B cell (primary cell): ENCODE measurements at regions not wholly inside any gene's neighbourhood (a gene's known extent, or its start where the extent isn't known, plus 50 kb on each side); places are given as distances from the start of the nearest gene placed in this dataset.

Source experiments
- ATAC-seq: fragments of 200-7000 bp; cut with Tn5 transposase; one replicate; pipeline ENCODE4 v1.10.0; 2021; ENCODE audit warnings: low read depth, mild to moderate bottlenecking, moderate number of reproducible peaks, moderate library complexity
- CTCF ChIA-PET: fragments of 350-600 bp; sonication (Branson Sonifier 250); formaldehyde crosslinking; loops from one replicate; lab custom pipeline; 2021; ENCODE audit warnings: antibody characterized with exemption, inconsistent platforms; lab: Charles Lee
- POLR2A ChIA-PET: fragments of 350-600 bp; sonication (Branson Sonifier 250); formaldehyde crosslinking; loops from one replicate; lab custom pipeline; 2021; ENCODE audit warnings: antibody characterized with exemption; lab: Charles Lee
- DNase-seq: peaks from one replicate; pipeline ENCODE4 v3.0.0; 2013
- H2AFZ ChIP-seq: 2 replicates; pipeline ENCODE4 v1.6.1; 2012; ENCODE audit warnings: mild to moderate bottlenecking, low read depth, low read length; ENCODE audit not compliant: insufficient read depth, poor library complexity, severe bottlenecking
- H3K27ac ChIP-seq, 2 donors: 1 replicate in 1 of 2; 2 replicates in 1 of 2; pipeline ENCODE4 v1.5.1; 2012 to 2013; ENCODE audit warnings: low read length in 2 of 2, mild to moderate bottlenecking in 2 of 2, moderate library complexity in 1 of 2
- H3K27me3 ChIP-seq, 4 experiments: fragments of 200-600 bp in 1 of 4; sonication (generic) in 1 of 4; replicated peaks in 1 of 4; 1 replicate in 2 of 4; 2 replicates in 2 of 4; pipeline versions ENCODE4 v1.6.1 to v1.7.0; 2013 to 2016; ENCODE audit warnings: low read length in 3 of 4, mild to moderate bottlenecking in 2 of 4, mixed read lengths in 1 of 4, moderate library complexity in 1 of 4; ENCODE audit not compliant: insufficient read depth in 4 of 4, control insufficient read depth in 3 of 4; ENCODE audit errors: control extremely low read depth in 1 of 4
- H3K36me3 ChIP-seq, 2 experiments: replicated peaks in 1 of 2; 1 replicate in 1 of 2; 2 replicates in 1 of 2; pipeline versions ENCODE4 v1.6.1 to v1.7.1; 2013; ENCODE audit warnings: low read length in 1 of 2; ENCODE audit not compliant: insufficient read depth in 2 of 2, control insufficient read depth in 1 of 2; ENCODE audit errors: control extremely low read depth in 1 of 2, extremely low read depth in 1 of 2
- H3K4me1 ChIP-seq, 2 donors: fragments of 200-600 bp in 1 of 2; sonication (generic) in 1 of 2; 1 replicate in 1 of 2; 2 replicates in 1 of 2; pipeline versions ENCODE4 v1.5.1 to v1.6.1; 2013 to 2017; ENCODE audit warnings: low read length in 2 of 2; ENCODE audit not compliant: control insufficient read depth in 2 of 2, insufficient read depth in 2 of 2
- H3K4me2 ChIP-seq: replicated peaks from 2 replicates; pipeline ENCODE3; 2012; ENCODE audit warnings: mild to moderate bottlenecking, low read depth, low read length; ENCODE audit not compliant: poor library complexity, severe bottlenecking
- H3K4me3 ChIP-seq, 5 experiments: fragments of 200-600 bp in 1 of 5; sonication (generic) in 1 of 5; 1 replicate in 3 of 5; 2 replicates in 2 of 5; pipeline versions ENCODE4 v1.5.1 to v1.7.0; 2011 to 2016; ENCODE audit warnings: low read length in 4 of 5, mild to moderate bottlenecking in 4 of 5, low read depth in 2 of 5, control low read depth in 1 of 5, moderate library complexity in 1 of 5; ENCODE audit not compliant: insufficient read depth in 1 of 5; ENCODE audit errors: control extremely low read depth in 1 of 5, extremely low read depth in 1 of 5
- H3K79me2 ChIP-seq: fragments of 200-600 bp; sonication (generic); one replicate; pipeline ENCODE4 v1.6.0; 2016; ENCODE audit warnings: low read length; ENCODE audit not compliant: control insufficient read depth, insufficient read depth
- H3K9ac ChIP-seq: fragments of 200-600 bp; sonication (generic); 2 replicates; pipeline ENCODE4 v1.6.1; 2017; ENCODE audit warnings: mild to moderate bottlenecking, low read length, moderate library complexity
- H3K9me3 ChIP-seq, 3 donors: one replicate each; pipeline versions ENCODE4 v1.6.1 to v1.7.1; 2013; ENCODE audit warnings: low read length in 2 of 3; ENCODE audit not compliant: control insufficient read depth in 2 of 3, insufficient read depth in 1 of 3; ENCODE audit errors: control extremely low read depth in 1 of 3
- H4K20me1 ChIP-seq: 2 replicates; pipeline ENCODE4 v1.6.0; 2012; ENCODE audit warnings: mild to moderate bottlenecking, low read length; ENCODE audit not compliant: insufficient read depth, control insufficient read depth, poor library complexity, severe bottlenecking
- H3K27ac Mint-ChIP-seq: one replicate; pipeline ENCODE4 v1.8.0; 2021; ENCODE audit warnings: mixed read lengths
- H3K27me3 Mint-ChIP-seq: one replicate; pipeline ENCODE4 v1.8.0; 2021; ENCODE audit warnings: mixed read lengths
- H3K4me1 Mint-ChIP-seq: one replicate; pipeline ENCODE4 v1.8.0; 2021; ENCODE audit warnings: mixed read lengths
- H3K4me3 Mint-ChIP-seq: one replicate; pipeline ENCODE4 v1.8.0; 2021; ENCODE audit warnings: mixed read lengths
- H3K9me3 Mint-ChIP-seq: one replicate; pipeline ENCODE4 v1.8.0; 2022; ENCODE audit warnings: mixed read lengths; ENCODE audit not compliant: insufficient read depth
- CTCF ChIP-seq: fragments of 200-600 bp; IDR thresholded peaks from one replicate; pipeline ENCODE4 v1.8.0; 2022; ENCODE audit warnings: antibody characterized with exemption, mild to moderate bottlenecking
- EZH2 ChIP-seq: IDR thresholded peaks from 2 replicates; pipeline ENCODE4 v1.6.1; 2012; ENCODE audit warnings: borderline replicate concordance, low read depth, mild to moderate bottlenecking, moderate library complexity, low read length; ENCODE audit not compliant: insufficient read depth, poor library complexity, severe bottlenecking
- WGBS: methylation state at CpG from one replicate; pipeline ENCODE4 v1.1.5; 2013; ENCODE audit warnings: missing lambda C conversion rate; ENCODE audit not compliant: insufficient coverage; 5-methylcytosine and 5-hydroxymethylcytosine counted together
- intact Hi-C: fragments of 100-400 bp; cut with micrococcal nuclease; formaldehyde crosslinking; loops from one replicate; pipeline ENCODE4 v1.10.0; 2022

GRCh38 chr11:93049740-93050139 is 80.3 kb downstream of the MTNR1B start:
- Histone ChIP-seq H3K79me2 (no peaks in the 10 kb centered on the region), H3K27ac (no peak overlapping the region), H2AFZ (no peak overlapping the region), H3K4me2 (no peak overlapping the region), H3K9me3 (no peaks in the 10 kb centered on the region), H3K27me3 (no peaks in the 10 kb centered on the region), H3K4me1 (no peaks in the 10 kb centered on the region), H3K4me3 (no peak overlapping the region), H3K9ac (no peak overlapping the region), H4K20me1 (no peaks in the 10 kb centered on the region), H3K36me3 (no peaks in the 10 kb centered on the region)
- ChIA-PET POLR2A (no interaction called here), CTCF (no interaction called here)
- no peak for TF ChIP-seq CTCF
- TF ChIP-seq EZH2 = no peak
- ATAC-seq = no peak
- no peak overlapping the region for H3K27ac Mint-ChIP-seq
- no peaks in the 10 kb centered on the region for H3K27me3 Mint-ChIP-seq
- H3K4me3 Mint-ChIP-seq = no peak overlapping the region
- no CpG with 5 or more reads among the region's 1 CpG for WGBS
- intact Hi-C loops = no loop called here
- no peaks in the 10 kb centered on the region for H3K4me1 Mint-ChIP-seq
- no peaks in the 10 kb centered on the region for H3K9me3 Mint-ChIP-seq
- no peak for DNase-seq

- ATAC-seq = no peak
Measured at GRCh38 chr11:93051186-93051585, 81.7 kb downstream of the MTNR1B start.

More at GRCh38 chr11:93051186-93051585, 81.7 kb downstream of the MTNR1B start:
- WGBS = 83% methylated on average over 1 of the region's 2 CpGs
- Histone ChIP-seq H4K20me1 (no peaks in the 10 kb centered on the region), H3K27ac (no peak overlapping the region), H3K27me3 (no peaks in the 10 kb centered on the region), H3K4me1 (no peaks in the 10 kb centered on the region), H3K9ac (no peak overlapping the region), H2AFZ (no peak overlapping the region), H3K36me3 (no peaks in the 10 kb centered on the region), H3K79me2 (no peaks in the 10 kb centered on the region), H3K4me2 (no peak overlapping the region), H3K9me3 (peaks cover 0 to 2% (median 0%) of the 10 kb centered on the region in 3 donors), H3K4me3 (no peak overlapping the region)
- TF ChIP-seq CTCF (no peak), EZH2 (no peak)
- ChIA-PET CTCF (no interaction called here), POLR2A (no interaction called here)
- DNase-seq = no peak
- Mint-ChIP-seq H3K4me1 (no peaks in the 10 kb centered on the region), H3K4me3 (no peak overlapping the region), H3K27me3 (no peaks in the 10 kb centered on the region), H3K9me3 (no peaks in the 10 kb centered on the region), H3K27ac (no peak overlapping the region)
- intact Hi-C loops = no loop called here
